NCI-H446 treated with DMSO at 0.1 percent for 48 hours (cell line): ENCODE measurements at regions not wholly inside any gene's neighbourhood (a gene's known extent, or its start where the extent isn't known, plus 50 kb on each side); places are given as distances from the start of the nearest gene placed in this dataset.
"Not testable (repeated sequence)": the region's sequence is repeated elsewhere in the genome, so short reads cannot be mapped to it uniquely, and the experiment has no call there.

Experiments
- DNase-seq: peaks from one replicate; lab custom pipeline; 2025; lab: John Stamatoyannopoulos, UW

- no peak for DNase-seq
These were observed 926.8 kb downstream of the DIAPH3 start for GRCh38 chr13:59236944-59237343.

- no peak for DNase-seq
These were observed 916.6 kb downstream of the DIAPH3 start for GRCh38 chr13:59247171-59247570.

- no peak for DNase-seq
These were observed 913.2 kb downstream of the DIAPH3 start for GRCh38 chr13:59250336-59251189.

DNA sequence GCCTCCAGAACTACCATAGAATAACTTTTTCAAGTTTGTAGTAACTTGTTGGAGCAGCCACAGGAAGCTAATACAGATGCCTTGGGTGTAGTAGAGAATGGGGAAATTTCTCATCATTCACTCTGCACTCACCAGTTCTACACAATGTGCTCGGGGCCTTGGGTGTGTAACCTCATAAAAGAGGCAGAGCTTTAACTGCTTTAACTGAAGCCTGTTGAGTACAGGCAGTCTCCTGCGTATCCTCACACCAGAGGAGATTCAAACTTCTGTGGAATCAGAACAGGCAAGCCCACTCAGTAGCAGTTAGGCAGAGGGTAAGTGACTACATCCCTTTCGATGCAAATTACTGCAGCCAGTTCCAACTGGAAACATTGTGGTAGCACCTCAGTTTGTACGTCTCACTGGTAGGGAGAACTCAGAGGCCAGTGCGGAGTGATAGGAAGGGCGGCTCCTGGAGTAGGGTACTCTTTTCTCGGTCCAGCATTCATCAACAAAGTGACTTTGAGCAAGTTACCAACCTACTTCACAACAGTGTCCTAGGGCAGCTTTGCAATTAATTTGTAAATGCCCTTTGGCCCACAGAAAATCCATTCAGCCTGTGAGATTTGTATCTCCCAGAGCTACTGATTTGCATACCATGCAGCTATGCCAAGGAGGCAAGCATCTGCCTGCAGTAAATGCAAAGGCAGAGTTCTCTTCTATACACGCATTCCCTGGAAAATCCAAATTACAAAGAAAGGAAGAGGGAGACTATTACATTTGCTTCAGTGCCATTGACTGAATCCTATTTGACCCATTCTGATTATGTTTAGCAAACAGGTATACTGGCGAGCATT is 904.3 kb downstream of the DIAPH3 start:
- DNase-seq, result no peak

GRCh38 chr13:59261928-59262488 is 901.7 kb downstream of the DIAPH3 start:
- DNase-seq, result no peak

DNA sequence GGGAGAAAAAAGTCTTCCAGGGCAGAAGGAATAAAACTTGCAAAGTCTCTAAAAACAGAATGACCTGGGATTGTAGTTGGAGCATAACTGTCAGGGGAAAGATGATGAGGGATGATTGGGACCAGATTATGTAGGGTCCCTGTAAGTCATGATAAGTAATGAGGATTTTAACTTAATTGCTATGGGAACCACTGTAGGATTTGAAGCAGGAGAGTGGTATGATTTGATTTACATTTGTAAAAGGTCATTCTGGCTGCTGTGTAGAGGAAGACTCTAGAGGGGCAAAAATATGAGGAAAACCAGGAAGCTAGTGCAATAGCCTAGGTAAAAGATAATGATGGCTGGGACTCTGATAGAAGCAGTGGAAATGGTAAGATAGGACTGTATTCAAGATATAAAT is 900.2 kb downstream of the DIAPH3 start:
- DNase-seq, result no peak

DNA sequence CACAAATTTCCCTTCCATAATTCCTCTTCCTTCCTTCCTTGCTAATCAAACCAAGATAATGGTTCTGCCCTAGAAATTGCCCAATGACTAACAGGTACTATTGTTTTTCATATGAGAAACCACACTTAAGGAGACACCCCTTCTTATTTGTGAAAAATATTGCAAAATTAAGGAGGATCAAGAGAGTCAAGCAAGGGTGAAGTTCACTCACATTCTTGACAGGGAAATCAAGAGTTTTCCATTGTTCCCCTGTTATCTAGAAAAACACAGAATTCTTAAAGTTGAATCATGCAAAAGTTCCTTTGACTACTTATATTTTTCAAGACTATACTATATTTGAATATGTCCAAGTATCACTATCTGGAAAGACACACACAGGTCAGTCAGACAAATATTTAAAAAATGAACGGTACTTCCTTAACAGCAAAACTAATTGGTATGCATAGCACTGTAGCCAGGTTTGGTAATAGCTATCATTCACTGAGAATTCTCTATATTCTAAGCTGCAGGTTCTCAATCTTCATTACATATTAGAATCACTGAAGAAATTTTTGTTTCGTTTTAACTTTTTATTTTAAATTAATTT is 897.2 kb downstream of the DIAPH3 start:
- no peak for DNase-seq

DNA sequence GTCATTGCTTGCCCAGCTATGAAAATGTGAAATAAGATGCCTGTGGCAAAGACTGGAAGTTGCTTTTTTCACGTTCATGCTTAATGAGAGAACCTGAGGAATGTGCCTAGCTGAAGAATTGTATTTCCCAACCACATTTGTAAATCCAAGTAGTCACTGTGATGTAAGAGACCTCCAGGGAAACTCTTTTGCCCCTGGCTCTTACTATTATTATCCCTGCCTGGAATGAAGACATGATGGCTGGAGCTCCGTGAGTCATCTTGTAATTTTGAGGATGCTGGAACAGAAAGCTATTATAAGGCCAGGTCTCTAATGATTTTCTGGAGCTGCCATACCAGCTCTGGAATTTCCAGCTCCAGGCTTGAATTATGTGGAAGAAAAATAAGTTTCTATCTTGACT is 894.3 kb downstream of the DIAPH3 start:
- DNase-seq, result no peak

GRCh38 chr13:59270327-59270726 is 893.4 kb downstream of the DIAPH3 start:
- no peak for DNase-seq

DNA sequence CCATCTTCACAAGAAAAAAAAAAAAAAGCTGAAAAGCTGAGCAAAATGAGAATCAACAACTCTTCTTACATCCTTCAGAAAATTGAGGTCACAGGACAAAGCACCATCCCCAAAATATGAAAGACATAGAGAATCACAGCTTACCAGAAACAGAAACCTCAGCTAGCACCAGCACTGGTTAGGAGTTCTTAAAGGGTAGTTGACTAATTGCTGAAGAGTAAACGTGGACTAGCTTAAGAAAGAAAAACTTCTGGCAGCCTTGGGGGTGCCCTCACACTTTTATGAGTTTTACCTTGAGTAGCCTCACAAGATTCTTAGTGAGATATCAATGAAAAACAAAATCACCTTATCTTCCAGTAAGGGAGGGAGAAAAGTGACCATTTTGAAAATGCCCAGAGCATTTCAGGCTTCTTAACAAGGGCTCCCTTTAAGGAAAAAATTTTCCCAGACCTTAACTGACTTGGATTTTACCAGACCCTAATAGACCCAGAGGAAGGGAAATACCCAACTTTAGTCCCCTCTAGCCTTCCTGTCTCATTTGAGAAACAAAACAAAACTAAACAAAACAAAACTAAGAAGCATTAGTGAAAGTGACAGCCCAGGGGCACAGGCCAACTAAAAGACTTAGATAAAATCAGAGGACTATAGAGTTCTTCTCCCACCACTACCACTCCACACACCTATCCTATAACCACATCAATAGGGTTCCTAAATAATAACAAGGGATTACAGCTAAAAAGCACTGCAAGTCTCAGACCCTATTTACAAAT is 888.6 kb downstream of the DIAPH3 start:
- DNase-seq, result no peak

DNA sequence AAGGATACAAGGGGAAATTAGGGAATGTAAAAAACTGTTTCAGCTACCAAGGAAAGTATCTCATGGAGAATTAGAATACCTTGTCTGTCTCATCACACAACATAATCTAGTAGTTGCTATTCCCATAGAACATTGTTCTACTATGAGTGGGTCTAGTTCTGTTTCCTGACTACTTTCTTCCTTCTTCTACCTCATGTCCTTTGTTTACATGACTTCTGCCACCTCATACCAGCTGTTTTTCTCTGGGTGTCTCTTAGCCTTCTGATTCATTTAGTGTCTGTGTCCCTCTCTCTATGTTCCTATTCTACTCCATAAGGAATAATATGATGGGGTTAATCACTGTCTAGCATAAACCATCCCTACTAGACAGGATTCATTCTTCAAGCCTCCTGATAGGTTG is 887.3 kb downstream of the DIAPH3 start:
- no peak for DNase-seq

- DNase-seq, result no peak
These were observed 886.6 kb downstream of the DIAPH3 start for GRCh38 chr13:59277106-59277505.

DNA sequence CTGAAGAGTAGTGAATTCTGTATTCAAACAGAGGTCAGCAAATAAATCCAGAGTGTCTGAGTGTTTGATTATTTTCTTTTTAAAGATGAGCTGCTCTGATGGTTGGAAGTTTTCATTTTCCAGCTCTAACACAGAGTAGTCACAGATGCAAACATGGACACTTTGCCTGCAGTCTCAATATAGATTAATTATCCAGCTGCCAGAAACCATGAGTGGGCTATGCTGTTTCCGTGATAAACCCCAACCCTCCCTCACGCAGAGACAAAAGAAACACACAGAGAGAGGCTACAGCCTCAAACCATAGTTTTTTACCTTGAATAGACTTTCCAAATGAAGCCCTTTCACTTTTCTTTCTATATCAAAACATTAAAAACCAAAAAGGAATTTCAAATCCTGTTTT is 884.7 kb downstream of the DIAPH3 start:
- no peak for DNase-seq

GRCh38 chr13:59279576-59279975 is 884.2 kb downstream of the DIAPH3 start:
- no peak for DNase-seq

- no peak for DNase-seq
These were observed 883.4 kb downstream of the DIAPH3 start for GRCh38 chr13:59280297-59280696.

DNA sequence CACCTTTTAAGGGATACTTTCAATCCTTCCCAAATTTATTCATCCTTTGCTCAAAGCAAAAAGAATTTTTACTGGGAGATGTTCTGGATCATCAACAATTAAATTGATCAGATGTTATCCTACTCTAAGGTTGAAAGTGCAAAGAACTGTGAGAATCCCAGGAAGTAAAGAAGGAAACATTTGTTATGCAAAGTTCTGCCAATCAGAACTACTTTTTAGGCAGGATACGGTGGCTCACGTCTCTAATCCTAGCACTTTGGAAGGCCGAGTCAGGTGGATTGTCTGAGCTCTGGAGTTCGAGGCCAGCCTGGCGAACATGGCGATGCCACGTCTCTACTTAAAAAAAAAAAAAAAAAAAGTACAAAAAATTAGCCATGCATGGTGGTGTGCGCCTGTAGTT is 882.3 kb downstream of the DIAPH3 start:
- DNase-seq, result no peak

DNA sequence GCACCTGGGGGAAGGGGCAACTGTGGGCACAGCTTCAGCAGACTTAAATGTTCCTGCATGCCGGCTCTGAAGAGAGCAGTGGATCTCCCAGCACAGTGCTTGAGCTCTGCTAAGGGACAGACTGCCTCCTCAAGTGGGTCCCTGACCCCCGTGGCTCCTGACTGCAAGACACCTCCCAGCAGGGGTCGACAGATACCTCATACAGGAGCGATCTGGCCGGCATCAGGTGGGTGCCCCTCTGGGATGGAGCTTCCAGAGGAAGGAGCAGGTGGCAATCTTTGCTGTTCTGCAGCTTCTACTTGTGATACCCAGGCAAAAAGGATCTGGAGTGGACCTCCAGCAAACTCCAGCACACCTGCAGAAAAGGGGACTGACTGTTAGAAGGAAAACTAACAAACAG is 871.5 kb downstream of the DIAPH3 start:
- not testable (repeated sequence) for DNase-seq

- DNase-seq, result no peak
These were observed 864.1 kb downstream of the DIAPH3 start for GRCh38 chr13:59299584-59299983.

GRCh38 chr13:59300355-59301173 is 863.2 kb downstream of the DIAPH3 start:
- no peak for DNase-seq

GRCh38 chr13:59301174-59301567 is 862.6 kb downstream of the DIAPH3 start:
- no peak for DNase-seq

DNA sequence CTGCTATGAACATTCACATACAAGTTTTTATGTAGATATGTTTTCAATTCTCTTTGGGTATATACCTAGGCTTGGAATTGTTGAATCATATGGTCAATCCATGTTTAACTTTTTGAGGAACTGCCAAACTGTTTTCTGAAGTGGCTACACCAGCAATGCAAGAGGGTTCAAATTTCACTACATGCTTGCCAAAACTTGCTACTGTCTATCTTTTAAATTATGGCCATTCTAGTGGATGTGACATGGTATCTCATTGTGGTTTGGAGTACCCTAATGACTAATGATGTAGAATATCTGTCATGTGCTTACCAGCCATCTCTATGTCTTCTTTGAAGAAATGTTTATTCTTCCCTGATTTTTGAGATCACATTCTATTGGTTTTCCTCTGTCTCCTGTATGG is 860.3 kb downstream of the DIAPH3 start:
- DNase-seq, result no peak
